DOHH2 (cell line): ENCODE measurements at regions not wholly inside any gene's neighbourhood (a gene's known extent, or its start where the extent isn't known, plus 50 kb on each side); places are given as distances from the start of the nearest gene placed in this dataset.

Experiments
- CTCF ChIP-seq: fragments of 200-600 bp; sonication (generic); IDR thresholded peaks from one replicate; pipeline ENCODE4 v1.5.1; 2014; ENCODE audit warnings: antibody characterized with exemption, mild to moderate bottlenecking, low read depth, low read length; ENCODE audit not compliant: poor library complexity, severe bottlenecking
- EZH2phosphoT487 ChIP-seq: fragments of 200-600 bp; sonication (generic); IDR thresholded peaks from 2 replicates; pipeline ENCODE4 v1.6.1; 2017; ENCODE audit warnings: borderline replicate concordance, mild to moderate bottlenecking, antibody characterized with exemption, low read length, moderate library complexity, mixed read lengths

- TF ChIP-seq CTCF (no peak), EZH2phosphoT487 (no peak)
Measured at GRCh38 chr3:127061641-127062040, 78.7 kb downstream of the PLXNA1 start.
